OCI-LY7 (cell line): ENCODE measurements at regions not wholly inside any gene's neighbourhood (a gene's known extent, or its start where the extent isn't known, plus 50 kb on each side); places are given as distances from the start of the nearest gene placed in this dataset.
A peak's percentile ranks its signal among the peaks of the same experiment; 100 is the strongest.

ENCODE experiments used
- BruUV-seq: library from RNA; stranded (reverse); fragments of 400-500 nt; replicated peaks from 2 replicates; lab custom pipeline; 2021; lab: Mats Ljungman, UMichigan
- CTCF ChIA-PET: fragments of 300-600 bp; sonication (Branson Sonifier 250); formaldehyde crosslinking; loops from one replicate; lab custom pipeline; 2022; ENCODE audit warnings: antibody characterized with exemption; ENCODE audit not compliant: unreplicated experiment; lab: Charles Lee
- POLR2A ChIA-PET: fragments of 300-600 bp; sonication (Branson Sonifier 250); formaldehyde crosslinking; loops from one replicate; lab custom pipeline; 2022; ENCODE audit warnings: antibody characterized with exemption; lab: Charles Lee
- DNase-seq: peaks from one replicate; pipeline ENCODE4 v3.0.0-alpha.2; 2015; ENCODE audit warnings: low spot score
- H2AFZ ChIP-seq: fragments of 200-600 bp; sonication (generic), shearing (Covaris generic); 2 replicates; pipeline ENCODE4 v1.6.1; 2014; ENCODE audit warnings: mild to moderate bottlenecking, antibody characterized with exemption, low read length, moderate library complexity
- H3K27ac ChIP-seq: fragments of 200-600 bp; sonication (generic); 2 replicates; pipeline ENCODE4 v1.5.1; 2014; ENCODE audit warnings: mixed run types, low read depth, mild to moderate bottlenecking, moderate library complexity, low read length, inconsistent platforms; ENCODE audit not compliant: poor library complexity, severe bottlenecking
- H3K36me3 ChIP-seq: fragments of 200-600 bp; sonication (generic); 2 replicates; pipeline ENCODE4 v1.6.1; 2014; ENCODE audit warnings: mild to moderate bottlenecking, antibody characterized with exemption, low read length, moderate library complexity, mixed read lengths; ENCODE audit not compliant: insufficient read depth
- H3K4me1 ChIP-seq: fragments of 200-600 bp; sonication (generic); 2 replicates; pipeline ENCODE4 v1.5.1; 2014; ENCODE audit warnings: mild to moderate bottlenecking, low read length; ENCODE audit not compliant: insufficient read depth, poor library complexity, severe bottlenecking
- H3K4me2 ChIP-seq: fragments of 200-600 bp; sonication (generic); 2 replicates; pipeline ENCODE4 v1.6.1; 2014; ENCODE audit warnings: mild to moderate bottlenecking, low read length
- H3K4me3 ChIP-seq: fragments of 200-600 bp; sonication (generic); 2 replicates; pipeline ENCODE4 v1.5.1; 2014; ENCODE audit warnings: mild to moderate bottlenecking, low read depth, low read length; ENCODE audit not compliant: poor library complexity, severe bottlenecking
- H3K79me2 ChIP-seq: fragments of 200-600 bp; sonication (generic); 2 replicates; pipeline ENCODE4 v1.6.1; 2016; ENCODE audit warnings: low read depth, mild to moderate bottlenecking, low read length, moderate library complexity, mixed read lengths; ENCODE audit not compliant: insufficient read depth
- H3K9me2 ChIP-seq: fragments of 200-600 bp; sonication (generic); 2 replicates; pipeline ENCODE4 v1.6.1; 2016; ENCODE audit warnings: mild to moderate bottlenecking, low read length, mixed read lengths; ENCODE audit not compliant: insufficient read depth
- H3K9me3 ChIP-seq: fragments of 200-600 bp; sonication (generic); 2 replicates; pipeline ENCODE4 v1.6.1; 2014; ENCODE audit warnings: mild to moderate bottlenecking, mixed run types, low read length, mixed read lengths
- H4K20me1 ChIP-seq: fragments of 200-600 bp; sonication (generic); 2 replicates; pipeline ENCODE4 v1.6.1; 2014; ENCODE audit warnings: mild to moderate bottlenecking, antibody characterized with exemption, low read length, moderate library complexity, mixed read lengths; ENCODE audit not compliant: insufficient read depth
- CTCF ChIP-seq: fragments of 200-600 bp; sonication (generic); conservative IDR thresholded peaks from 2 replicates; pipeline ENCODE4 v1.5.1; 2014; ENCODE audit warnings: mild to moderate bottlenecking, antibody characterized with exemption, low read length, moderate library complexity, mixed read lengths
- EZH2phosphoT487 ChIP-seq: fragments of 200-600 bp; sonication (generic); IDR thresholded peaks from 2 replicates; pipeline ENCODE4 v1.6.1; 2018; ENCODE audit warnings: low read depth, borderline replicate concordance, mild to moderate bottlenecking, mixed run types, antibody characterized with exemption, low read length, moderate library complexity, mixed read lengths
- intact Hi-C: fragments of 100-400 bp; cut with micrococcal nuclease; formaldehyde crosslinking; loops from one replicate; pipeline ENCODE4 v1.10.0; 2022; ENCODE audit not compliant: unreplicated experiment

DNA sequence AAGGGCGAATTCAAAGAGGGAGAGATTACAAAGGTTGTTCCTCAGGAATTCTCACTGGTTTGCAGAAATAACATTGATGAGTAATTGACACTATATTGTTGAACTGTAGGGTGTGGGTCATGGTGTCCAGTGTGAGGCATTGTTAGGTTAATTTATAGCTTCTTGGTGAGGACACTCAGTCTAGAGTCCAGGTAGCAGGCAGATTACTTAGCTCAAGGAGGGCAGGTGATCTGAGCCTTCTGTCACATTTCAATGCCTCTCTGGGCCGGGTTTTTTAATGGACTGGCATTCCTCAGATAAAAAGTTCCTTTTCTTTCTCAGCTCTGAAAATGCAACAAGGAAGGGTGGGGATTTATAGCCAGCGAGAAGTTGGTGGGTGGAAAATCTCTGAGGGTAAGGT, 194.2 kb upstream of the PROK2 start:
- Histone ChIP-seq H3K4me3 (no peak overlapping the region), H3K4me2 (no peak overlapping the region), H3K27ac (no peak overlapping the region), H3K9me2 (no peaks in the 10 kb centered on the region), H3K79me2 (no peaks in the 10 kb centered on the region), H4K20me1 (no peaks in the 10 kb centered on the region), H3K4me1 (peaks cover 36% of the 10 kb centered on the region), H3K9me3 (0 out of 2 replicates have a peak, but pooled peaks cover 3% of the 10 kb centered on the region), H2AFZ (no peak overlapping the region), H3K36me3 (no peaks in the 10 kb centered on the region)
- TF ChIP-seq CTCF (no peak), EZH2phosphoT487 (no peak)
- DNase-seq: no peak
- ChIA-PET CTCF (no interaction called here), POLR2A (interaction anchor here (0.7 to 1.3 kb wide), 3 partner anchors 10 to 190 kb away, joined by 3 to 4 read pairs (median 3); no protein-coding TSS in a partner anchor)
- no TSS peak for BruUV-seq
- intact Hi-C loops: no loop called here

DNA sequence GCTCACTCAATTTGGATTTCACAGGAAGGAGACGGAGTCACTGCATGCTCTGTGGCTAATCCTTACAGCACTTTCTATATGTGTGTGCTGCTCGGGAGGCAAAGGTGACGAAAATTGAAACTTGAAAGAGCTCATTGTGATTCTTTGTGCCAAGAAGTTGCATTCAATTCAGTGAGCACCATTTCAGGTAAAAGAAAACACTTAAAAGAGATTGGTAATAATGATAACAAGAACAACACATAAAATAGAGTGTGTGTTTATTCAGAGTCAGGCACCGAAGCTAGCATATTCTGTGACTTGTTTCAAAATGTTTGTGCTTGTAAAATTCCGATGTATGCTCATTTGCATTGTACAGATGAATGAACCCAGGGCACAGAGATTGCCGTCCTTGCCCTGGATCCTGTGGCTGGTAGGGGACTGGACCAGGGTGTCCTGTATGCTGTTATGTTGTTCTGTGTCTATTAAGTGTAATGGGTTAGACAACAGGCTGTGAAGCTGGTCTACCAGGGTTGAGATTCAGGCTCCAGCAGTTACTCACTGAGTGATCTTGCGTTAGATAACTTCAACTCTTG, 193.3 kb upstream of the PROK2 start:
- Histone ChIP-seq H3K4me3 (no peak overlapping the region), H3K4me2 (peak overlapping the region; percentile 35), H2AFZ (peak overlapping the region; percentile 8; the same call in 1 of the 2 replicates), H3K36me3 (no peaks in the 10 kb centered on the region), H3K9me3 (0 out of 2 replicates have a peak, but pooled peaks cover 3% of the 10 kb centered on the region), H3K79me2 (no peaks in the 10 kb centered on the region), H3K4me1 (peaks cover 27% of the 10 kb centered on the region), H4K20me1 (no peaks in the 10 kb centered on the region), H3K27ac (no peak overlapping the region), H3K9me2 (no peaks in the 10 kb centered on the region)
- ChIA-PET POLR2A (interaction anchor here (0.7 to 2.0 kb wide), 5 partner anchors 11 to 18 kb away, joined by 3 to 7 read pairs (median 3); no protein-coding TSS in a partner anchor), CTCF (no interaction called here)
- BruUV-seq: no TSS peak
- intact Hi-C loops: no loop called here
- DNase-seq: no peak
- TF ChIP-seq CTCF (no peak), EZH2phosphoT487 (no peak)

DNA sequence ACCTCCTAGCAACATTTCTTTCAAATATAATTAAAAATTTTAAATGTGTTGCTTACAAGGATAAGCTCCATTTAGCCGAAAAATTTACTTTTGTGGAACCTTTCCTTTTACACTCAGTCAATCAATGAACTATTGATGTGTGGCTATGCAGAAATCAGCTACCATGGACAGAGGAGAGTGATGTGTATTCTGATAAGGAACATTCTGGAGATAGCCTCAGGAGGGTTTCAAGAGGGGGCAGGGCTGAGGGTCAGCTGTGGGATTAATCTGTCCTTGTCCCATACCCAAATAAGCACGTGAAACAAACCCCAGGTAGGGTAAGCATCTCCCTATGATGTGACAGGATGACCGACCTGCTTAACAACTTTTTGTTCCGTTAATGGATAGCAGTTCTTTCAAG, 192.6 kb upstream of the PROK2 start:
- Histone ChIP-seq H3K79me2 (no peaks in the 10 kb centered on the region), H2AFZ (no peak overlapping the region), H3K4me2 (no peak overlapping the region), H3K9me3 (0 out of 2 replicates have a peak, but pooled peaks cover 3% of the 10 kb centered on the region), H3K27ac (no peak overlapping the region), H3K9me2 (no peaks in the 10 kb centered on the region), H3K4me3 (no peak overlapping the region), H4K20me1 (no peaks in the 10 kb centered on the region), H3K36me3 (no peaks in the 10 kb centered on the region), H3K4me1 (peaks cover 31% of the 10 kb centered on the region)
- no TSS peak for BruUV-seq
- CTCF ChIA-PET: no interaction called here
- POLR2A ChIA-PET: interaction anchor here (0.6 to 2.0 kb wide), 5 partner anchors 10 to 96 kb away, joined by 3 to 7 read pairs (median 6); no protein-coding TSS in a partner anchor
- TF ChIP-seq EZH2phosphoT487: no peak
- TF ChIP-seq CTCF: no peak
- no peak for DNase-seq
- intact Hi-C loops: no loop called here
